Putamen (tissue), 1 donor: ENCODE measurements at regions not wholly inside any gene's neighbourhood (a gene's known extent, or its start where the extent isn't known, plus 50 kb on each side); places are given as distances from the start of the nearest gene placed in this dataset.
"Not testable (repeated sequence)": the region's sequence is repeated elsewhere in the genome, so short reads cannot be mapped to it uniquely, and the experiment has no call there.

Experiments used
- DNase-seq: peaks from one replicate; pipeline ENCODE4 v3.0.0-alpha.2; 2016; ENCODE audit warnings: low spot score

DNA sequence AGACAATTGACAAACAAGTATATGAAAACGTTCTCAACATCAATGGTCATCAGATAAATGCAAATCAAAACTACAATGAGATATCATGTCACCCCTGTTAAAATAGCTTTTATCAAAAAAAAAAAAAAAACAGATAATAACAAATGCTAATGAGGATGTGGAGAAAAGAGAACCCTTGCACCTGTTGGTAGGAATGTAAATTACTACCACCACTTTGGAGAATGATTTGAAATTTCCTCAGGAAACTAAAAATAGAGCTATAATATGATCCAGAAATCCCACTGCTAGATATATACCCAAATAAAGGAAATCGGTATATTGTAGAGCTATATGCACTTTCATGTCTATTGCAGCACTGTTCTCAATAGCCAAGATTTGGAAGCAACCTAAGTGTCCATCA lies 470.6 kb upstream of the FSTL5 start:
- no peak for DNase-seq

DNA sequence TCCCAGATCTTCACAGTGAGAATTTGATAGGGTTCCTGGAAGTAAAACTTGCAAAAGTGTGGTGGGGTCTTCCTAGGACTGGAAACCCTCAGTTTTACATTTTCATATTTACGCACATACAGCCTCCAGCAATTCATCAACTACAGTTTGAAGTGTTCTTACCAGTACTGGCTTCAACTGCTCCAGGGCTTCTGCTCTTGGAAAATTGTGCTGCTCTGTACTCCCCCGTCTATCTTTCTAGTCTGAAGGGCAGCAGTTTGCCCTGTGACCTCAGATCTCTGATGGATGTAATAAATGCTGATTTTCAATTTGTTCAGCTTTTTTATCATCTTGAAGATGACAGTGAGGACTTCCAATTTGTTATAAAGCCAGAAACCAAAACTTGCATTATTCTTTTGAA lies 458.9 kb upstream of the FSTL5 start:
- DNase-seq: no peak

DNA sequence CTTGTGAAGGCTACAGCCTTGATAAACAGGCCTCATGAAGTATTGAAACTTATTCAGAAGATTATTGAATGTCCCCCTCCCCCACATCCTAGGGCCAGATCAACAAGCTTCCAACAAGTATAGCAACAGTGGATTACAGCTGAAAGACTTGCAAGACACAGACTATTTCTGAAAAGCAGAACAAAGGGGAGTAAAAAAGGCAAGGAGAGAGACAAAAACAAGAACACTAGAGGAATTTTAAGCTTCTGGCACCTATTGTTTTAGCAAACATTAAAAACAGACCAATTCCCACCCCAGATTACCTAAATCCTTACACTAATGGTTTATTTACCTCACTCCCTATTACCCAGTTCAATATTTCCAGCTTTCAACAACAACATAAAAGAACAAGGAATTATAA lies 446.3 kb upstream of the FSTL5 start:
- DNase-seq: no peak

DNA sequence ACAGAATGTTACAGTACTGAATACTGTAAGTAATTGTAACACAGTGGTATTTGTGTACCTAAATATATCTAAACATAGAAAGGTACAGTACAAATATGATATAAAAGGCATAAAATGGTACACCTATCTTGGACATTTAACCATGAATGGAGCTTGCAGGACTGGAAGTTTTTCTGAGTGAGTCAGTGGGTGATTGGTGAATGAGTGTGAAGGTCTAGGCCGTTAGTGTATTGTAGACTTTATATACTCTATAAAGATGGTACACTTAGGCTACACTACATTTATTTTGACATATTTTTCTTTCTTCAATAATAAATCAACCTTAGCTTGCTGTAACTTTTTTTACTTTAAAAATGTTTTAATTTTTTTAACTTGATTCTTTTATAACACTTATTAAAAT lies 422.5 kb upstream of the FSTL5 start:
- no peak for DNase-seq

DNA sequence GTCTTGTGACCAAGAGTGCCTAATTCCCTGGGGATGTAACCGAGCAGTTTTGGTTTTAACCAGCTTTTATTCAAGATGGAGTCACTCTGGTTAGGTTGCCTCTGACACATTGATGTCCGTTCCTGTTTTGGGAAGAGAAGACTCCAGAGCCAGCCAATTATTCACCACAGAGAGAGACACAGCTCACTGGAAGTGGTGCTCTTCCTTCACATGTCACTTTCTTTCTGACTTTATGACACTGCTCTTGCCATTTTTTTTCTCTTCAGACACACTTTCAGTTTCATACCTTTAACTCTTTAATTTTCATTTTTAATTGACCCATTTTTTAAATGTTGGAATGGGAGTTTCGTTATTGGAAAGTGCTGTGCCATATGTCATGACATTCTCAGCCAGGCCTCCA lies 418.4 kb upstream of the FSTL5 start:
- DNase-seq: no peak

DNA sequence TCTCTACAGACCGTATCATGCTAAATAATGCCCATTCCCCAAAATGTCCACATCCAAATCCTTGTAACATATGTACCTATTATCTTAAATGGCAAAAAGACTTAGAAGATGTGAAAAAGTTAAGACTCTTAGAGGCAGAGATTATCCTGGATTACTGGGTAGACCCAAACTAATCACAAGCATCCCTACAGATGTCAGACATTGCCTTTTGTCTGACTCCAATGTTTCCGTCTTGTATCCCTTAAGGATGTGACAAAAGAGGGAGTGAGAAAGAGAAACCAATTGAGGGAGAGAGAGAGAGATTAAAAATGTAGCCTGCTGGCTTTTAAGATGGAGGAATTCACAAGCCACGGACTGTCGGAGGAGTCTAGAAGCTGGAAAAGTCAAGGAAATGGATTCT lies 401.9 kb upstream of the FSTL5 start:
- DNase-seq: no peak

DNA sequence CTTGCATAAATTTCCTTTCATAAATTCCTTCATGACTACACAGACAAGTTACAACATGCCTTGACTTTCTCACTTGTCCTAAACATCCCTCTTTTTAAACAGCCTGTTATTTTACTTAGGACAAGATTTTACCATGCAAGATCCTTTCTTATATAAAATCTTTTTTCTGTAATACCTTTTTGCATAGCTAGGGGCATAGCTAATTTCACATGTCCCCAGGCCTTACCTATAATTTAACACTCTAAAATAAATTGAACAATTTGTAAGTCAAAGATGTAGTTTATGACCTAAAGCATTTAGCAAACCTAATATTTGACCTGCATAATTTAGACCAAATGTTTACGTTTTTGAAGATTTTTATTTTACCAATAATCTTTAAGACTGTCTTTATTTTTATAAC lies 396.3 kb upstream of the FSTL5 start:
- no peak for DNase-seq

DNA sequence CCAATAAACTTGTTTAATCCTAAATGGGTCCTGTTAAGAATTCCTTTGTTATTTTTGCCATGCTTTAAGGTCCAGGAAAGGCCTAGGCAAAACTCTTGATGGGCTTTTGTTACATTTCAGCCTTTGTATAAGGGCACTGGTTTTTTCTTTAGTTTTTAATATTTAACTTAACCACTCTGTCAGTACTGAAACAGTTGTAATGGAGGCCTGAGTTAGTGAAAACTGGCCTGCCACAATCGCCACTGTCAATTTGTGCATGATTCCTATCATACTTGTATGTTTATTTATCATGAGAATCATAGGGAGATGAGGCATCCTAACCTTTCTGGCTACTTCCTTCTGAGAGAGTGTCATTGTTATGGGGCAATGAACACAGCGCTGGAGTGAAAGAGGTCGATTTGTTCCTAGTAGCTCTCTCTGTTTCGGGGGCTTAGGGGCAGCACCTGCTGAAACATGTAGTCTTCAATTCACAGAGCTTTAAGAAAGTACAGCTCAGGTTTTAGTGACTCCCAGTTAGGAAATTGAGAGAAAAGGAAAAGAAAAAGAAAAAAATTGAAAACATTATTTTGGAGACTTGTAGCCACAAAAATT lies 393.8 kb upstream of the FSTL5 start:
- DNase-seq: no peak

DNA sequence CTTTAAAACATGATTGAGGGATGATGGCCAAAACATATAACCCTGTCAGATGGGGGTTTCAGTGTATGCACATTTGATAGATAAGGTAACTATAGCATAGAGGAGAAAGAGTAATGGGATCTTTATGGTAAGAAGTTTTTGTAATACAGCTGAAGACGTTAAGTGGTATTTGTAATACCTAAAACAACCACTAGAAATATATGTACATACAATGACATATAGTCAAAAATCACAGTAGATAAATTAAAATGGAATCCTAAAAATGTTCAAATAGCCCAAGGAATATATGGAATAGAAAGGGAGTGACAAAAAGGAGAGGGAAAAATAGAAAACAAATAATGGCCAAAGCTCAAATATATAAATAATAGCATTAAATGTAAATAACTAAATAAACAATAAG lies 371.3 kb upstream of the FSTL5 start:
- DNase-seq: no peak

DNA sequence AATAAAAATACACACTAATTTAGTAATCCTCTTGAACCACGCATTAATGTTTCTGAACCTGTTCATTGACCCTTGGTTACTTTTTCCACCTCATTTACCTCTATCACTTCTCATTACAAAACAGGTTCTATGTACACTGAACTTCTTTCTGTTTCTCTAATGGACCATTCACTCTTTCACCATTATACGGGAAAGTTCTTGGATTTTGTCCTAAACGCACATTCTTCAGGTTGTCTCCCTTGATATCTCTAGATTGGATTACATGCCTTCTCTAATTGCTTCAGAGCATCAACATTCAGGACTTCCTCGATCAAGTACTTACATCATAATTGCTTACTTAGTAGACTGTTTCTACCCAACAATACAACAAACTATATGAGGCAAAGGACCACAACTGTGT lies 359.4 kb upstream of the FSTL5 start:
- no peak for DNase-seq

DNA sequence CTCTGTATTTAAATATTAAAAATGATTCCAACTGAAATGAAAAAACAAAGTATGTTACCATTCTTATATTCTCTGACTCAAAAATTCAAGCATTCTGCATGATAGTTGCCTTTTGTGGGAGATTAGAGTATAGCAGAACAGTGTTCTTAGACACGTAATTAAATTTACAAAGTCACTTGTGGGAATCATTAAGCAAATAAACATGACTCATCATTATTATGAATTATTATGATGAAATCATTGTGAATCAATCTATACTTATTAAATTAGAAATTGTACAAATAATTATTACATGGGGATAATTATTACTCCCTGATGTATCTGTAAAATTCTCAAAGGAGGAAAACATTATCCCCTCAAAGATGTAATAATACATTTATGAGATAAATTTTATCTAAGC lies 358.9 kb upstream of the FSTL5 start:
- no peak for DNase-seq

DNA sequence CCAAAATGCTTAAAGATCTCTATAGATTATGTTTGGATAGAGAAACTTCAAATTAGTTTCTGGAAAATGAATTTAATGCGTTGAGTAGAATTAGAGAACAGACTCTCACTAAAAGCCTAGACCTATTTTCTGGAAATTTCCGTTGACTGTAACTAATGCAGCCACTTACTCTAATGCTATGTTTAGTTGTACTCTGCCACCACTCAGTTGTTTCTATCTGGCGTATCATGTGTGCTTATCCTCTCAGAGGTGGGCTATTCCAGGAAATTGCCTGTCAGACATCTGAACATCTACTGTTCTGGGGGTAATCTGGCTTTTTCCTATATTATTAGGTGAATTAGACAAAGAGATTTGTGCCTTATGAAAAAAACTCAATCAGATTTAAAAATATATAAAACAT lies 347.1 kb upstream of the FSTL5 start:
- no peak for DNase-seq

DNA sequence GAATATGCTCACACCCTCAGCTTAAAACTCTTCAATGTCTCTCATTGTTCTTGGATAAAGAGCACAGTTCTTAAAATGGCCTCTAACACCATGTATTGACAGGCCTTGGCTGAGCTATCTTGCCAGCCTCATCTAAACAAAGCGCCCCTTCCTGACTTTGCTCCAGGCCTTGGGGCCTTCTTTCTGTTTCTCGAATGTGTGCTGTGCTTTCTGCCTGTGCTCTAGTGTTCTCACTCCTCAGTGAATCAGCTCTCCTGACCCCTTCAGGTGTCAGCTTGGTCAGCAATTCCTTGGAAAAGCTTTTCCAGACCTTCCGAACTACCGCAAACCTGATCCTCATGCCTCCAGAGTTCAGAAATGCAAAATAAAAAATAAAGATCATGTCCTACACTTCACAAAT lies 346.3 kb upstream of the FSTL5 start:
- DNase-seq: no peak

DNA sequence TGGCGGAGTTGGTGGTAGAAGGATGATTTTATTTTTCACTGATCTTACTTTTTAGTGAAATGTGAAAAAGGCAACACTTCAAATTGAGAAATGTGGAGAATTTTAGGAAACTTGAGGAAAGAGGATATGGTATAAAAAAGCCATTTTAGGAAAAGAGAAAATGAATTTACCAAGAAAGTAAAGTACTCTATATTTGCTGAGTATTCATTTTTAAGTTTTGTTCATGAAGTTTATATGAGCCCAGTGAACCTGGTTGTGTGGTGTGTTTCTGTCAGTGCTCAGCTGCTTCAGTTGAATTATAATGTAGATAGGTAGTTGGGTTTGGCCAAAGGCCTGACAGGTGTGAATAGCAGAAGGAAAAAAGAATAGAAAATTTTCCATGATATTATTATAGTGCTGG lies 345.5 kb upstream of the FSTL5 start:
- no peak for DNase-seq

DNA sequence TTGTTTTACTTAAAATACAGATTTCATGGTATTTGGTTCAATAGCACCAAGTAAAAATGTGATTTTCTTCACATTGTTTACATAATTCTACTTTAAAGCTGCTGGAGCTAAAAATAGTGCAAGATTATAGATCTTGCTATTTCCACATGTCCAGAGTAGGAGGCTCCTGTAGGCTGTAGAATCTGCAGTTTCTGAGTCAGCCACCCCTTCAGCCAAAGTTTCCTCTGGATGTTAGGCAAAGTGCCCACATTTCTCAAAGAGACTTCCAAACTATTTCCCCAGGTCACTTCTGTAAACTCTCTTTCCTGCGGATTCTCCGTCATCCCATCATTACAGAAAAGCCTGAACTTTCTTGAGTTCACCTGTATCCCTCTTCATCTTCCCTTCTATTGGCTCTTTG lies 342.5 kb upstream of the FSTL5 start:
- no peak for DNase-seq

DNA sequence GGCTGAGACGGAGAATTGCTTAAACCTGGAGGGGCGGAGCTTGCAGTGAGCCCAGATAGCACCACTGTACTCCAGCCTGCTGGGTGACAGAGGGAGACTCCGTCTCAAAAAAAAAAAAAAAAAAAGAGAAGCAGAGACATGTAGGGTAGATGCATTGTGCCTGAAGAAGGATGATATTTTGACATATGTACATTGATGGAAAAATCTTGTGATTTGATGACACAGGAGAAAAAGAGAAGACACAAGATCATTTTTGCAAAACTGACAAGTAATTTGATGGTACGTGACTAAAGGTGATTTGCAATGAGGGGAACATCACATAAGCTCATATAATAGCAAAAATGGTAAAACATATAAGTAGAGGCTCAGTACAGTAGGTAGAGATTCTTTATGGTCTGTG lies 340.1 kb upstream of the FSTL5 start:
- DNase-seq: no peak

DNA sequence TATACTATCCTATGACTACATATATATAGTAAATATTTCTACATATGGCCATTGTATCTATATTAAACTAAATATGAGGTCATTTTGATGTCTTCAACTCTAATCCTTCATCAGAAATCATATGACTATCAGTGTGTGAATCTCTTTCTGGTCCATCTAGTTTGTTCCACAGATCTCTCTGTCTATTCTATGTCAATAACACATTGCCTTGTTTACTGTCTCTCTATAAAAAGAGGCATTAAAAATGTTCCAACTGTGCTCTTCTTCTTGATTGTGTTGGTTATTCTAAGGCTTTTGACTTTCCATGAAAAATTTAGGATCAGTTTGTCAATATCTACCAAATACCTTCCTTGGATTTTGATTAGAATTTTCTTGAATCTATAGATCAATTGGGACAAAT lies 338.3 kb upstream of the FSTL5 start:
- DNase-seq: no peak

DNA sequence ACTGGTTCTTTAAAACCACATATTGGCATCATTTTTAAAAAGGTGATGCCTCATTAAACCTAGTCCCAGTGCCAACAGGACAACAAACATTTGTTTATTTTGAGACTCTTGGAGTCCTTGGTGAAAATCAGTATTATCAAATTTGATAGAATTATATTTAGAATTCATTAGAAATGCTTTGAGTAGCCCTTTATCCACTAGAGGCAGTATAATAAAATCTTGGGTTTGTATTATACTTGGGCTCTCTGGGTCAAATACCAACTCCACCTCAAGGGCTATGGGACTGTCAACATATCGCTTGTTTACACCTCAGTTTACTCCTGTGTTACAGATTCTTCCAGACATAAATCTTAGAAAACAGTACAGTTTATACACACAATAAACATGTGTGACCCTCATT lies 335.7 kb upstream of the FSTL5 start:
- no peak for DNase-seq

DNA sequence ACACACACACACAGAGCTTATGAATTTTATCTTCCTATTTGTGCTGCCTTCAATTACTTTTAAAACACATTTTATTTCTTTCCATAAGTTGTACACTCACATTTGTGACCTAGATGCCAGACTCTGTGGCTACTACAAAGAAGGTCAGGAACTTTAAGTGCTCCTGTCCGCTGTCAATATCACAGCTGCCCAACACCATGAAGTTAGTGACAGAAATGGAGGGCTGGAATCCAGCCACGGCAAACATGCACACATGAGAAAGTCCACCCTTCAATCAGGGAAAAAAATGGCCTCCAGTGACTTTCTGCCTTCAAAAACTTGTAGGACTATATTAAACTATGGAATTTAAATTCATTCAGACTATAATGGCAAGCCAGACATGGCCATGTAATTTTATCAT lies 334.4 kb upstream of the FSTL5 start:
- DNase-seq: no peak

DNA sequence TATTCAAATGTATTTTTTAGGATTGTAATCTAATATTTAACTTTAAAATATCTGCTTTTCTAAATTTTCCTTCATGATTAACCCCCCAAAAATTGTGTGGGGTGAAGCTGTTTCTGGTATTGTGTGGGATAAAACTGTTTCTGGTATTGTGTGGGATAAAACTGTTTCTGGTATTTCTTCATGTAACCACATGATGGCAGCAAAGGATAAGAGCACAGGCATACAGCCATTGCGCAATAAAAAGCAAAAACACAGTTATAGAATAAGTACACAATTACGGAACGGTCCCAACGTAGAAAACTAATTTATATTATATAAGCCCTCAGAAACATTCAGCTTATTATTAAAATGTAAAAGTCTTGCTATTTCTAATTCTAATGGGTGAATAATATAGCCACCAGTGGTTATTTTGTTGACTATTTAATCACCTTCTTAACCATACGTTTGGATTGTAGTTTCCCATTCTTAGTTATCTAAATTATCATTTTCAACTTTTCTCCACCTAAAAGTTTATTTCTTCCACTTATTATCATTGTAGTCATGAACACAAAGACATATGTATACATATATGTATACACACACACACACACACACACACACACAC lies 333.9 kb upstream of the FSTL5 start:
- DNase-seq: peak; percentile 31

DNA sequence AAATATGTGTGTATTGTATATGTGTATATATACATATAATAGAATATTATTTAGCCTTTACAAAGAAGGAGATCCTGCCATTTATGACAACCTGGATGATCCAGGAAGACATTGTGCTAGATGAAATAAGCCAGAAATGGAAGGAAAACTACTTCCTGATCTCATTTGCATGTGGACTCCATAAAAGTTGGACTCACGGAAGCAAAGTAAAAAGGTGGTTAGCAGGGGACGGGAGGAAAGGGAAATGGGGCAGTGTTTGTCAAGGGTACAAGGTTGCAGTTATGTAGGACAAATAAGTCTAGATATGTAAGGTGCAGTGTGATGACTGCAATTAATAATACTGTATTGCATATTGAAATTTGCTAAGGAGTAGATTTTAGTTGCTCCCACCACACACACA lies 331.1 kb upstream of the FSTL5 start:
- no peak for DNase-seq

DNA sequence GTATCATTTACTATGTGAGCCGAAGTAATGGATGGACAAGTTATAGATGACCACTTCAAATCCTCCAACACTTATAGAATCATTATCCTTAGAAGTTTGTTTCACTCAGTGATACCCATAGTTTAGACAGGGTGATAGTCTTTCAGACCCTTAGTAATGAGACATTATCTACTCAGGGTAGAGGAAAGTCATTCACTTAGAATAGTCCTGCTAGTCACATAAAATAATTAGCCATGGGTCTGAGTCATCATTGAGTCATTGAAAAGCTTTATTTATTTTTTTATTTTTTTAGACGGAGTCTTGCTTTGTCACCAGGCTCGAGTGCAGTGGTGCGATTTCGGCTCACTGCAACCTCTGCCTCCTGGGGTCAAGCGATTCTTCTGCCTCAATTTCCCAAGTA lies 321.7 kb upstream of the FSTL5 start:
- no peak for DNase-seq

DNA sequence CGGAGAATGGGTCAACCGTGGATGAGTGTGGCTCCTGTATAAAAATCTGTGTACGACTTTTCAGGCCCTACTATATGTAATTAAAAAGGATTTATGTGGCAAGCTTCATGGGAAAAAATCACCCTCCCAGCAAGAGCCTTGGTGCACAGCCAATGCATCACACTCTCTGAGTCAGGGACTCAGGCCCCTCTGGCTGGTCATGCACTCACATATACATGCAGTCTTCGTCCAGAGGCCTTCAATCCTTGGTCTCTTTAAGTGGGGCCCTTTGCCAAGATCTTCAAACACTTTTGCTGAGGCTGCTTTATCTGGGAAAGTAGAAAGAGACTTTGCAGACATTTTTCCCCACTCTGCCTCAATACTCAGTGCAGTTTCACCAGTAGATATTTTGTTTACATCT lies 311.4 kb upstream of the FSTL5 start:
- no peak for DNase-seq

DNA sequence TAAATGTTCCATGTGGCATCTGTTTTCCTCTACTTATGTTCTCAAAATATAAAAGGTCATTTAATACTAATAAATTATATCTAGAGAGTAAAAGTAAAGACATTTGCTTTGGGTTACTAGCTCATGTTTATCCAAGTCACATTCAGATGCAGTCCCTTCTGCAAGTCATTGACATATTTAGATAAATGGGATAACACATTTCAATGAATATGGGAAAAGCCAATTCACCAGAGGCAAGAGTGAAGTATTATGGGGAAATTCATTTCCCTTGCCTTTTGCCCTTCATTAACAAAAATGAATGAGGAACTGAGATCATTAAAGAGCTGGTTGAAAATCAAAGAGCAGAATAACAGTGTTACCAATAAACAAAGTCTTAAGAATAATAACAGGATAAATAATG lies 306.2 kb upstream of the FSTL5 start:
- DNase-seq: no peak

DNA sequence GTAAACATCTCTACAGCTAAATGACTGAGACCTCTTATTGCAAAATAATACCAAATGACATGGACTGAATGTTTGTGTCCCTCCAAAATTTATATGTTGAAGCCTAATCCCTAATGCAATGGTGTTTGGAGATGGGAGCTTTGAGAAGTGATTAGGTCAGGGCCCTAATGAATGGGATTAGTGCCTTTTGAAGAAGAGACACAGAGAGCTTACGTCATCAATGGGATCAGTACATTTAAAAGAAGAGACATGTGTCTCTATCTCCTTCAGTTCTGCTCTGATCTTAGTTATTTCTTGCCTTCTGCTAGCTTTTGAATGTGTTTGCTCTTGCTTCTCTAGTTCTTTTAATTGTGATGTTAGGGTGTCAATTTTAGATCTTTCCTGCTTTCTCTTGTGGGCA lies 301.6 kb upstream of the FSTL5 start:
- not testable (repeated sequence) for DNase-seq
